Type B pancreatic cell (in vitro differentiated cells): ENCODE measurements at regions not wholly inside any gene's neighbourhood (a gene's known extent, or its start where the extent isn't known, plus 50 kb on each side); places are given as distances from the start of the nearest gene placed in this dataset.

Source experiments
- DNase-seq: peaks from one replicate; pipeline ENCODE4 v3.0.0; 2021; ENCODE audit warnings: mixed read lengths; ENCODE audit not compliant: unreplicated experiment; ENCODE audit errors: extremely low spot score
- H3K27ac Mint-ChIP-seq: 2 replicates; pipeline ENCODE4 v1.8.0; 2021; ENCODE audit warnings: mild to moderate bottlenecking, mixed read lengths
- H3K27me3 Mint-ChIP-seq: 2 replicates; pipeline ENCODE4 v1.8.0; 2021; ENCODE audit warnings: mixed read lengths
- H3K36me3 Mint-ChIP-seq: 2 replicates; pipeline ENCODE4 v1.8.0; 2021; ENCODE audit warnings: mixed read lengths
- H3K4me1 Mint-ChIP-seq: one replicate; pipeline ENCODE4 v1.8.0; 2021; ENCODE audit warnings: mixed read lengths; ENCODE audit not compliant: unreplicated experiment
- H3K4me3 Mint-ChIP-seq: 2 replicates; pipeline ENCODE4 v1.8.0; 2021; ENCODE audit warnings: mild to moderate bottlenecking, mixed read lengths
- H3K9me3 Mint-ChIP-seq: 2 replicates; pipeline ENCODE4 v1.8.0; 2021; ENCODE audit warnings: mixed read lengths
- CTCF ChIP-seq: fragments of 200-600 bp; sonication (generic); conservative IDR thresholded peaks from 2 replicates; pipeline ENCODE4 v1.5.0; 2021; ENCODE audit warnings: antibody characterized with exemption, mild to moderate bottlenecking

DNA sequence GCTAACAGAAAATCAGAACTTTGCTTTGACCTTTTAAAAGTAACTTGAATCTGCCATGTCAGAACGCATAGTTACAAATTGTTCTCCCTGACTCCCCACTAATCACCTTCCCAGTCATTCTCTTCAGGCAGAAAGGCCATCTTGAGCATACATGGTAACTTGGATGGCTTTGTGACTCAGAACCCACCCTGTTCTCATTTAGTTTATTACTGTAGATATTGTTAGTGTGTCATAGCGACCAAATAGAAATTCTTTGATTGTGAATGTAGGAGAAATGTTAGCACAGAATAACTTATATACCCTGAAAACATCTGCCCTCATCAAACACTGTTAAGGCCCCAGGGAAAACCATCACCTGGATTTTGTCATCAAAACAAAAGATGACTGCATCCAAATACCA lies 382.0 kb downstream of the MAGEB5 start:
- DNase-seq = no peak
- Mint-ChIP-seq H3K36me3 (no peaks in the 10 kb centered on the region), H3K27ac (no peak overlapping the region), H3K4me1 (no peaks in the 10 kb centered on the region), H3K4me3 (no peak overlapping the region), H3K9me3 (peaks cover 6% of the 10 kb centered on the region), H3K27me3 (no peaks in the 10 kb centered on the region)
- no peak for TF ChIP-seq CTCF

DNA sequence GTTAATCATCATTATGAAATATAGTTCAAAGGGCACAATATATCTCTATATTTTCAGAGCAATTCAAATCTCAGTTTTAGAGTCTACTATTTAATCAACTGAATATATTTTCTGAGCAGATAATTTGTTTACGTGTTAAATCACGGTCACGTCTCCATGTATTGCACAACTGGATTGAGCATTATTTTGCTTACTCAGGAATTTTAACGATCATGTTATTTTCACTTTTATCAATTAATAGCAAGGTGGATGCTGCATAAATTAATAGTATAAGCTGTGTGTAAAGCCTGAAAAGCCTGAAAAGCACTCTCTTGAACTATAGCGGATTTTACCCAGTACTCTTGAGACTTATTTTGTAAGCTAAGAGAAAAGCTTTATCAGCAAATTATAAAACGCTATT lies 374.9 kb downstream of the MAGEB5 start:
- TF ChIP-seq CTCF = no peak
- no peaks in the 10 kb centered on the region for H3K36me3 Mint-ChIP-seq
- H3K27me3 Mint-ChIP-seq = no peaks in the 10 kb centered on the region
- peaks cover 6% of the 10 kb centered on the region for H3K9me3 Mint-ChIP-seq
- no peaks in the 10 kb centered on the region for H3K4me1 Mint-ChIP-seq
- H3K27ac Mint-ChIP-seq = no peak overlapping the region
- no peak overlapping the region for H3K4me3 Mint-ChIP-seq
- no peak for DNase-seq

GRCh38 chrX:26586570-26586969 lies 370.6 kb downstream of the MAGEB5 start:
- Mint-ChIP-seq H3K27me3 (no peaks in the 10 kb centered on the region), H3K27ac (no peak overlapping the region), H3K4me3 (no peak overlapping the region), H3K9me3 (no peaks in the 10 kb centered on the region), H3K36me3 (no peaks in the 10 kb centered on the region), H3K4me1 (no peaks in the 10 kb centered on the region)
- DNase-seq = no peak
- no peak for TF ChIP-seq CTCF

- H3K27ac Mint-ChIP-seq = no peak overlapping the region
- H3K4me1 Mint-ChIP-seq = no peaks in the 10 kb centered on the region
- H3K36me3 Mint-ChIP-seq = peaks cover 3% of the 10 kb centered on the region
- no peaks in the 10 kb centered on the region for H3K27me3 Mint-ChIP-seq
- H3K4me3 Mint-ChIP-seq = no peak overlapping the region
- DNase-seq = no peak
- no peaks in the 10 kb centered on the region for H3K9me3 Mint-ChIP-seq
- TF ChIP-seq CTCF = no peak
Observed at GRCh38 chrX:26581091-26581490, 365.1 kb downstream of the MAGEB5 start.

DNA sequence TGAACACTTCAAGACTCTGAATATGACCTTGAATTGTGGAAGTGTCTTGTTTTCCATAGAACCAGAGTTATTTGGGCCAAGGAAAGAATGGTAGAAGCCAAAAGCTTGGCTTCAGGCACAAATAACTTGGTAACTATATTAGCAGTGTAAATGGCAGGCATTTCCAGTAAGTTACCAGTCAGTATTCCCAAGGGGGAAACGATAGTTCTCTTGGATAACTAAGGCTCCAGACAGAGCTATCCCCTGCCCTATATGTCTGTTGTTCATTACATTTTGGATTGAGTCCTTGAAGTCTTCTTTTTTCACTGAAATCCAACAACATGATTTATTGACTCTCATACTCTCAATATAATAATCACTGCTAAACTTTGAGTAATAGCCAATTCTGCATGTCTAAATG lies 364.1 kb downstream of the MAGEB5 start:
- no peaks in the 10 kb centered on the region for H3K27me3 Mint-ChIP-seq
- no peaks in the 10 kb centered on the region for H3K4me1 Mint-ChIP-seq
- H3K4me3 Mint-ChIP-seq = no peak overlapping the region
- no peak overlapping the region for H3K27ac Mint-ChIP-seq
- H3K36me3 Mint-ChIP-seq = peaks cover 3% of the 10 kb centered on the region
- no peak for TF ChIP-seq CTCF
- no peaks in the 10 kb centered on the region for H3K9me3 Mint-ChIP-seq
- DNase-seq = no peak

- TF ChIP-seq CTCF = no peak
- H3K9me3 Mint-ChIP-seq = no peaks in the 10 kb centered on the region
- no peak overlapping the region for H3K27ac Mint-ChIP-seq
- no peak overlapping the region for H3K4me3 Mint-ChIP-seq
- DNase-seq = no peak
- H3K27me3 Mint-ChIP-seq = no peaks in the 10 kb centered on the region
- H3K36me3 Mint-ChIP-seq = peaks cover 3% of the 10 kb centered on the region
- no peaks in the 10 kb centered on the region for H3K4me1 Mint-ChIP-seq
Observed at GRCh38 chrX:26574234-26574633, 358.3 kb downstream of the MAGEB5 start.
